ENCODE measurements at regions not wholly inside any gene's neighbourhood (a gene's known extent, or its start where the extent isn't known, plus 50 kb on each side); places are given as distances from the start of the nearest gene placed in this dataset.

GRCh38 chr22:48943567-48944432 lies 883.9 kb downstream of the BRD1 start (continued):
- TF ChIP-seq ZBTB34 (CRISPR knock-in tag; IDR thresholded peaks at IDR 0.05) (peak; percentile 85), NR0B2 (CRISPR knock-in tag; IDR thresholded peaks at IDR 0.05) (no peak), ZNF619 (CRISPR knock-in tag; IDR thresholded peaks at IDR 0.05) (no peak), SPEN (CRISPR knock-in tag; IDR thresholded peaks at IDR 0.05; ENCODE audit: low read depth) (peak; percentile 79), ZNF44 (CRISPR knock-in tag; IDR thresholded peaks at IDR 0.05) (no peak), SKI (IDR thresholded peaks at IDR 0.05; ENCODE audit: partially characterized antibody) (peak; percentile 82), HMGXB3 (CRISPR knock-in tag; IDR thresholded peaks at IDR 0.05; ENCODE audit: borderline replicate concordance) (no peak), ZNF292 (CRISPR knock-in tag; IDR thresholded peaks at IDR 0.05; ENCODE audit: borderline replicate concordance, low read depth) (peak; percentile 93; the same call in 1 of the 2 replicates), KDM6A (CRISPR knock-in tag; IDR thresholded peaks at IDR 0.05; ENCODE audit: low read depth) (peak; percentile 81), CENPBD1 (CRISPR knock-in tag; IDR thresholded peaks at IDR 0.05; ENCODE audit: borderline replicate concordance, low read depth) (0 out of 2 replicates have a peak, but pooled peaks have one; percentile 56), ZNF674 (CRISPR knock-in tag; IDR thresholded peaks at IDR 0.05; ENCODE audit: low read depth) (no peak), ZNF3 (CRISPR knock-in tag; IDR thresholded peaks at IDR 0.05) (no peak), BATF2 (CRISPR knock-in tag; IDR thresholded peaks at IDR 0.05) (no peak), ARID4A (CRISPR knock-in tag; IDR thresholded peaks at IDR 0.05; ENCODE audit: borderline replicate concordance) (peak; percentile 41; the same call in 1 of the 2 replicates), NFKBIZ (CRISPR knock-in tag; IDR thresholded peaks at IDR 0.05) (no peak), ZNF335 (CRISPR knock-in tag; IDR thresholded peaks at IDR 0.05) (no peak), DMAP1 (CRISPR knock-in tag; IDR thresholded peaks at IDR 0.05) (peak; percentile 59)

Measured in HepG2 (cell line).